NB4 (cell line): ENCODE measurements at regions not wholly inside any gene's neighbourhood (a gene's known extent, or its start where the extent isn't known, plus 50 kb on each side); places are given as distances from the start of the nearest gene placed in this dataset.

Experiments used
- DNase-seq: peaks from one replicate; pipeline ENCODE4 v3.0.0; 2010; ENCODE audit warnings: low read depth
- H3K4me3 ChIP-seq: one replicate; pipeline ENCODE4 v1.5.1; 2011; ENCODE audit warnings: mild to moderate bottlenecking, low read depth, low read length, moderate library complexity
- CTCF ChIP-seq: IDR thresholded peaks from one replicate; pipeline ENCODE4 v1.5.1; 2012; ENCODE audit warnings: low read depth, low read length
- MAX ChIP-seq: IDR thresholded peaks from 2 replicates; pipeline ENCODE4 v1.6.1; 2011; ENCODE audit warnings: low read depth, low read length
- MYC ChIP-seq: IDR thresholded peaks from 2 replicates; pipeline ENCODE4 v1.6.1; 2011; ENCODE audit warnings: low read depth, low read length
- POLR2A ChIP-seq: IDR thresholded peaks from 2 replicates; pipeline ENCODE4 v1.6.1; 2011; ENCODE audit warnings: mild to moderate bottlenecking; ENCODE audit not compliant: insufficient read length; ENCODE audit errors: extremely low read depth

GRCh38 chr20:24751551-24751950 is 197.5 kb upstream of the CST7 start:
- no peak for DNase-seq
- TF ChIP-seq CTCF (no peak), MYC (no peak), MAX (no peak)
- no peak overlapping the region for H3K4me3 ChIP-seq

- DNase-seq, result no peak
- no peak for TF ChIP-seq MAX
- no peak for TF ChIP-seq CTCF
- no peak for TF ChIP-seq POLR2A
- TF ChIP-seq MYC, result no peak
- no peak overlapping the region for H3K4me3 ChIP-seq
These were observed 196.5 kb upstream of the CST7 start for GRCh38 chr20:24752612-24753011.

- DNase-seq, result no peak
- H3K4me3 ChIP-seq, result no peak overlapping the region
- TF ChIP-seq POLR2A (no peak), MAX (no peak), MYC (no peak), CTCF (no peak)
These were observed 195.9 kb upstream of the CST7 start for GRCh38 chr20:24753130-24753529.

GRCh38 chr20:24754691-24755090 is 194.4 kb upstream of the CST7 start:
- DNase-seq, result no peak
- no peak for TF ChIP-seq MAX
- no peak for TF ChIP-seq POLR2A
- TF ChIP-seq CTCF, result no peak
- TF ChIP-seq MYC, result no peak
- no peak overlapping the region for H3K4me3 ChIP-seq

GRCh38 chr20:24755411-24755922 is 193.6 kb upstream of the CST7 start:
- no peak overlapping the region for H3K4me3 ChIP-seq
- TF ChIP-seq POLR2A, result no peak
- no peak for TF ChIP-seq CTCF
- no peak for TF ChIP-seq MAX
- no peak for TF ChIP-seq MYC
- no peak for DNase-seq

GRCh38 chr20:24756292-24757025 is 192.6 kb upstream of the CST7 start:
- H3K4me3 ChIP-seq, result no peak overlapping the region
- DNase-seq, result no peak
- no peak for TF ChIP-seq CTCF
- no peak for TF ChIP-seq MYC
- TF ChIP-seq POLR2A, result no peak
- no peak for TF ChIP-seq MAX
